Sigmoid colon (tissue), 6 donors: ENCODE measurements at regions not wholly inside any gene's neighbourhood (a gene's known extent, or its start where the extent isn't known, plus 50 kb on each side); places are given as distances from the start of the nearest gene placed in this dataset.

Experiments used
- DNase-seq: peaks from one replicate; pipeline ENCODE4 v3.0.0-alpha.2; 2019
- H3K27ac ChIP-seq, 4 donors: fragments of 200-600 bp; sonication (generic); one replicate each; pipeline ENCODE4 v1.5.1; 2016 to 2019; ENCODE audit warnings: mild to moderate bottlenecking in 1 of 4
- H3K27me3 ChIP-seq, 3 donors: fragments of 200-600 bp; sonication (generic); one replicate each; pipeline ENCODE4 v1.5.1; 2019; ENCODE audit warnings: mild to moderate bottlenecking in 1 of 3
- H3K36me3 ChIP-seq, 4 donors: fragments of 200-600 bp; sonication (generic); one replicate each; pipeline ENCODE4 v1.5.1; 2016 to 2019
- H3K4me1 ChIP-seq, 4 donors: fragments of 200-600 bp; sonication (generic); one replicate each; pipeline ENCODE4 v1.5.1; 2017 to 2019
- H3K4me3 ChIP-seq, 4 donors: fragments of 200-600 bp; sonication (generic); one replicate each; pipeline ENCODE4 v1.5.1; 2017 to 2019; ENCODE audit warnings: mild to moderate bottlenecking in 2 of 4, moderate library complexity in 1 of 4
- H3K9me3 ChIP-seq, 4 donors: fragments of 200-600 bp in 3 of 4; sonication (generic) in 3 of 4; one replicate each; pipeline versions ENCODE4 v1.5.1 to v1.6.1; 2013 to 2019
- EP300 ChIP-seq, 4 donors: sonication (generic); formaldehyde crosslinking; IDR thresholded peaks; one replicate each; pipeline ENCODE4 v1.6.1; 2017; ENCODE audit warnings: antibody characterized with exemption in 4 of 4
- POLR2A ChIP-seq, 2 donors: fragments of 450-650 bp; IDR thresholded peaks; one replicate each; pipeline ENCODE4 v1.6.1; 2016; ENCODE audit warnings: antibody characterized with exemption in 2 of 2, mild to moderate bottlenecking in 2 of 2, moderate library complexity in 2 of 2
- POLR2AphosphoS5 ChIP-seq, 4 donors: sonication (generic); formaldehyde crosslinking; IDR thresholded peaks; one replicate each; pipeline ENCODE4 v1.6.1; 2017; ENCODE audit warnings: antibody characterized with exemption in 4 of 4
- whole genome bisulfite sequencing, 2 donors: extraction: QIAGEN DNeasy Blood & Tissue Kit; methylation state at CpG; one replicate each; pipeline ENCODE4 v1.1.7; 2013; 5-methylcytosine and 5-hydroxymethylcytosine counted together
- intact Hi-C: fragments of 100-400 bp; cut with DNase I; formaldehyde crosslinking; loops from one replicate; pipeline ENCODE4 v1.15.1; 2023
- TF ChIP-seq, protein P1 (sequence below), 4 experiments: fragments of 450-650 bp in 3 of 4; fragments of 200-600 bp in 1 of 4; IDR thresholded peaks; one replicate each; pipeline ENCODE4 v1.5.1; 2016 to 2019; ENCODE audit warnings: antibody characterized with exemption in 4 of 4, mild to moderate bottlenecking in 3 of 4, moderate library complexity in 2 of 4
- donor health status: healthy with polysubstance abuse.
- donor health status: healthy.

DNA sequence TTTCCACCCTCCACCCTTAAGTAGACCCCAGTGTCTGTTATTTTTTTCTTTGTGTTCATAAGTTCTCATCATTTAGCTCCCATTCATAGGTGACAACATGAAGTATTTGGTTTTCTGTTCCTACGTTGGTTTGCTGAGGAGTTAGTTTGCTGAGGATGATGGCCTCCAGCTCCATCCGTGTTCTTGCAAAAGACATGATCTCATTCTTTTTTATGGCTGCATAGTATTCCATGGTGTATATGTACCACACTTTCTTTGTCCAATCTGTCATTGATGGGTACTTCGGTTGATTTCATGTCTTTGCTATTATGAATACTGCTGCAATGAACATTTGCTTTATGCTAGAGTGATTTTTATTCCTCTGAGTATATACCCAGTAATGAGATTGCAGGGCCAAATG, 301.2 kb downstream of the ADGRG6 start:
- no peak overlapping the region for H3K27ac ChIP-seq
- intact Hi-C loops, result no loop called here
- DNase-seq, result no peak
- H3K9me3 ChIP-seq, result peaks cover 0 to 4% (median 0%) of the 10 kb centered on the region in 4 donors
- 82% methylated on average over 3 of the region's 3 CpGs for WGBS, 2 donors
- no peaks in the 10 kb centered on the region for H3K4me1 ChIP-seq
- no peaks in the 10 kb centered on the region for H3K27me3 ChIP-seq
- no peak overlapping the region for H3K4me3 ChIP-seq
- no peaks in the 10 kb centered on the region for H3K36me3 ChIP-seq
- TF ChIP-seq, protein P1, sequence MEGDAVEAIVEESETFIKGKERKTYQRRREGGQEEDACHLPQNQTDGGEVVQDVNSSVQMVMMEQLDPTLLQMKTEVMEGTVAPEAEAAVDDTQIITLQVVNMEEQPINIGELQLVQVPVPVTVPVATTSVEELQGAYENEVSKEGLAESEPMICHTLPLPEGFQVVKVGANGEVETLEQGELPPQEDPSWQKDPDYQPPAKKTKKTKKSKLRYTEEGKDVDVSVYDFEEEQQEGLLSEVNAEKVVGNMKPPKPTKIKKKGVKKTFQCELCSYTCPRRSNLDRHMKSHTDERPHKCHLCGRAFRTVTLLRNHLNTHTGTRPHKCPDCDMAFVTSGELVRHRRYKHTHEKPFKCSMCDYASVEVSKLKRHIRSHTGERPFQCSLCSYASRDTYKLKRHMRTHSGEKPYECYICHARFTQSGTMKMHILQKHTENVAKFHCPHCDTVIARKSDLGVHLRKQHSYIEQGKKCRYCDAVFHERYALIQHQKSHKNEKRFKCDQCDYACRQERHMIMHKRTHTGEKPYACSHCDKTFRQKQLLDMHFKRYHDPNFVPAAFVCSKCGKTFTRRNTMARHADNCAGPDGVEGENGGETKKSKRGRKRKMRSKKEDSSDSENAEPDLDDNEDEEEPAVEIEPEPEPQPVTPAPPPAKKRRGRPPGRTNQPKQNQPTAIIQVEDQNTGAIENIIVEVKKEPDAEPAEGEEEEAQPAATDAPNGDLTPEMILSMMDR (IDR thresholded peaks at IDR 0.05), result no peak
- TF ChIP-seq POLR2AphosphoS5 (IDR thresholded peaks at IDR 0.05) (no peak), POLR2A (IDR thresholded peaks at IDR 0.05) (no peak), EP300 (IDR thresholded peaks at IDR 0.05) (no peak)

DNA sequence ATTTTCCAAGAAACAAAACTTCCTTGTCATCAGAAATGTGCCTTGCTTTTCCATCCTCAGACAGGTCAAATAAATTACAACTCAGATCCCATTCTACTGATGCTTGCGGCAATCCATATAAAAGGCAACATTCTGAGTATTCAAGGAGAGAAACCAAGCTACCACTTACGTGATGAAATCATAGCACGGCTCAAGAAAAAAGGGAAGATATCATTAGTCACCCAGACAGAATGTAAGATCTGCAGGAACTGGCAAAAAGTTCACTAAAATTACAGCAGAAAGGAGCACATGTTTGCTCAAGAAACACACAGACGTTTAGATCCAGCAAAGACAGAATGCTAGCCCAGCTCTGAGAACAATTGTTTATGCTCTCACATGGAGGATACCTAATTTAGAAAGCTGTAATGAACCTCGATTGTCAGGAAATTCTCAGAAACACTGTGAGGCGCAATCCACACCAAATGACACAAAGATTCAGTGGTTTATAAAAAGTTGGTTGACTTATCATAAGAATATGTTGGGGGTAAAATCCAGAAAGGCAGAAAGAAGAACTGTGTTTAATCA, 304.2 kb downstream of the ADGRG6 start:
- no peak for DNase-seq
- 40 to 50% methylated on average over 6 of the region's 6 CpGs for WGBS, 2 donors
- no peak for TF ChIP-seq EP300 (IDR thresholded peaks at IDR 0.05)
- TF ChIP-seq POLR2AphosphoS5 (IDR thresholded peaks at IDR 0.05), result no peak
- no peak for TF ChIP-seq POLR2A (IDR thresholded peaks at IDR 0.05)
- TF ChIP-seq, protein P1 (IDR thresholded peaks at IDR 0.05), result no peak
- Histone ChIP-seq H3K4me3 (no peak overlapping the region), H3K4me1 (no peaks in the 10 kb centered on the region), H3K36me3 (no peaks in the 10 kb centered on the region), H3K27ac (no peak overlapping the region), H3K27me3 (no peaks in the 10 kb centered on the region), H3K9me3 (peaks cover 0 to 4% (median 0%) of the 10 kb centered on the region in 4 donors)
- intact Hi-C loops, result no loop called here

DNA sequence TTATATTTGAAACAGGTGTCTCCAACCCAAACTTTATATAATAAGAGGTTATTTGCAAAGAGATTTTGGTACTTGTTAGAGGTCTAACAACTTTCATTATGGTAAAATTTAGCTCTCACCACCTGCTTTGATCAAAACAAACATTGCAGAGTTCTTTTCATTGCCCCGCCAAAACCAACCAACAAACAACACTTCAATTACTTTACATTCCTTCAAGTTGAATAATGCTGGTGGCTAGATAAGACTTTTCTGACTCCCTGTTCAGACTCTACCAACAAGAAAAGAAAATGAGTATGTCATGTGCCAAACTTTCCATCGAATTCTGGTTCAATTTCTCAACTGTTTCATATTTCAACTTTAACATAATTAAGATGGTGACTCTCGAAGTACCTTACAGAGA, 311.1 kb downstream of the ADGRG6 start:
- Histone ChIP-seq H3K27ac (no peak overlapping the region), H3K9me3 (peaks cover 0 to 3% (median 1%) of the 10 kb centered on the region in 4 donors), H3K4me1 (no peaks in the 10 kb centered on the region), H3K27me3 (no peaks in the 10 kb centered on the region), H3K4me3 (no peak overlapping the region), H3K36me3 (no peaks in the 10 kb centered on the region)
- no peak for DNase-seq
- TF ChIP-seq, protein P1 (IDR thresholded peaks at IDR 0.05), result no peak
- TF ChIP-seq POLR2AphosphoS5 (IDR thresholded peaks at IDR 0.05) (no peak), POLR2A (IDR thresholded peaks at IDR 0.05) (no peak), EP300 (IDR thresholded peaks at IDR 0.05) (no peak)
- intact Hi-C loops, result no loop called here
- 37 to 72% methylated on average over 3 of the region's 3 CpGs for WGBS, 2 donors

DNA sequence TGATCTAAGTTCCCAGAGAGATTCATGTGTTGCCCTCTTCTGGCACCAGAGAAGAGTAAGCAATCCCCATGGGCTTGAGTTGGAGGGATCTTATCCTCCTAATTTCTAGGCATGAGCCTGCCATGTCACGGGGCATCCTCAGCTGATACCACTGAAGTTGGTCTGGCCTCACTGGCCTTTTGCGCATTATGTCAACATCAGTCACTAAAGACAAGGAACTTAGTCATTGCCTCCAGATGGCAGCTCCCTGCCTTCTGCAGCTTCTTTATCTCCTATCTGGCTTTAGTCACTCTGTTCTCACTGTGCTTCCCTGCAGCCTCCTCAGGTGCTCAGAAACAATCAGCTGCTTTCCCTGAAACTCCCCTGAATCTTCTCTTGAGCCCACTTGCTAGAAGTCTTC, 312.2 kb downstream of the ADGRG6 start:
- WGBS, 2 donors, result 89 to 92% methylated on average over 2 of the region's 2 CpGs
- TF ChIP-seq POLR2AphosphoS5 (IDR thresholded peaks at IDR 0.05) (no peak), POLR2A (IDR thresholded peaks at IDR 0.05) (no peak), EP300 (IDR thresholded peaks at IDR 0.05) (no peak)
- TF ChIP-seq, protein P1 (IDR thresholded peaks at IDR 0.05), result no peak
- no peak for DNase-seq
- Histone ChIP-seq H3K27me3 (no peaks in the 10 kb centered on the region), H3K4me3 (no peak overlapping the region), H3K36me3 (no peaks in the 10 kb centered on the region), H3K27ac (no peak overlapping the region), H3K9me3 (peaks cover 0 to 3% (median 1%) of the 10 kb centered on the region in 4 donors), H3K4me1 (no peaks in the 10 kb centered on the region)
- intact Hi-C loops, result no loop called here

DNA sequence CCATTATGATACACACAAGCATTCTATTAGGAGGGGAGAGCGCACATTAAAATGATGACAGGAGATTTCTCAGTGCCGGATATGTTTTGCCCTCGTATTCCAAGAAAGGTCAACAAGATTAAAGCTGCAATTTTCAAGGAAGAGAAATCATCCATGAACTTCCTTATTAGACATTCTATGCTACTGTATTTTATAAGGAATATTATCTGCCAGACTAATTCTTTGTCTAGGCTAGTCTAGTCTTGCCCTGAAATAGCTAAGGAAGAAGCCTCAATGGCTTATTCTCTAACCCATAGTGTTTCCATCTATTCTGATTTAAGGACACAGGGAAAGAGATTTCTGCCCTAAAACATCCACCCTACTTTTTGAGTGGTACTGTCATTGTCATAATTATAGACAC, 315.4 kb downstream of the ADGRG6 start:
- no peaks in the 10 kb centered on the region for H3K36me3 ChIP-seq
- H3K27me3 ChIP-seq, result no peaks in the 10 kb centered on the region
- TF ChIP-seq POLR2A (IDR thresholded peaks at IDR 0.05), result no peak
- TF ChIP-seq POLR2AphosphoS5 (IDR thresholded peaks at IDR 0.05), result no peak
- no peak for TF ChIP-seq EP300 (IDR thresholded peaks at IDR 0.05)
- TF ChIP-seq, protein P1 (IDR thresholded peaks at IDR 0.05), result no peak
- 70 to 82% methylated on average over 3 of the region's 3 CpGs for WGBS, 2 donors
- H3K4me1 ChIP-seq, result no peaks in the 10 kb centered on the region
- H3K9me3 ChIP-seq, result peaks cover 0 to under 1% (median 0%) of the 10 kb centered on the region in 4 donors
- intact Hi-C loops, result no loop called here
- H3K4me3 ChIP-seq, result no peak overlapping the region
- no peak for DNase-seq
- H3K27ac ChIP-seq, result no peak overlapping the region
